A673 (cell line): ENCODE measurements at regions not wholly inside any gene's neighbourhood (a gene's known extent, or its start where the extent isn't known, plus 50 kb on each side); places are given as distances from the start of the nearest gene placed in this dataset.

ENCODE experiments used
- BruUV-seq: library from RNA; stranded (reverse); fragments of 400-500 nt; replicated peaks from 2 replicates; lab custom pipeline; 2021; lab: Mats Ljungman, UMichigan
- CTCF ChIA-PET: fragments of 300-600 bp; sonication (Branson Sonifier 250); formaldehyde crosslinking; loops from one replicate; lab custom pipeline; 2022; ENCODE audit warnings: antibody characterized with exemption; lab: Charles Lee
- POLR2A ChIA-PET: fragments of 300-600 bp; sonication (Branson Sonifier 250); formaldehyde crosslinking; loops from one replicate; lab custom pipeline; 2022; ENCODE audit warnings: antibody characterized with exemption; ENCODE audit not compliant: low non-redundant PET; lab: Charles Lee
- DNase-seq: peaks from one replicate; pipeline ENCODE4 v3.0.0-alpha.2; 2015; ENCODE audit warnings: low spot score
- H3K27ac ChIP-seq: fragments of 200-600 bp; sonication (generic); 2 replicates; pipeline ENCODE4 v1.5.1; 2016; ENCODE audit warnings: mixed run types, low read depth, mild to moderate bottlenecking, mixed read lengths, antibody characterized with exemption, low read length; ENCODE audit not compliant: poor library complexity, severe bottlenecking
- H3K27me3 ChIP-seq: fragments of 200-600 bp; sonication (generic); replicated peaks from 2 replicates; pipeline ENCODE4 v1.6.1; 2017; ENCODE audit warnings: mixed run types, low read depth, mild to moderate bottlenecking, mixed read lengths, antibody characterized with exemption, low read length; ENCODE audit not compliant: insufficient read depth, poor library complexity
- H3K36me3 ChIP-seq: fragments of 200-600 bp; sonication (generic); 2 replicates; pipeline ENCODE4 v1.6.1; 2016; ENCODE audit warnings: mixed run types, mild to moderate bottlenecking, mixed read lengths, antibody characterized with exemption, low read length; ENCODE audit not compliant: insufficient read depth, poor library complexity, severe bottlenecking
- H3K4me1 ChIP-seq: fragments of 200-600 bp; sonication (generic); 2 replicates; pipeline ENCODE4 v1.6.1; 2017; ENCODE audit warnings: mixed run types, mild to moderate bottlenecking, mixed read lengths, antibody characterized with exemption, low read length; ENCODE audit not compliant: insufficient read depth, poor library complexity, severe bottlenecking
- H3K4me3 ChIP-seq: fragments of 200-600 bp; sonication (generic); 2 replicates; pipeline ENCODE4 v1.5.1; 2016; ENCODE audit warnings: low read depth, mixed run types, mild to moderate bottlenecking, mixed read lengths, low read length; ENCODE audit not compliant: poor library complexity, severe bottlenecking
- H3K9me3 ChIP-seq: fragments of 200-600 bp; sonication (generic); 2 replicates; pipeline ENCODE4 v1.6.1; 2016; ENCODE audit warnings: mixed run types, low read depth, mild to moderate bottlenecking, mixed read lengths, antibody characterized with exemption, low read length; ENCODE audit not compliant: poor library complexity, severe bottlenecking
- EZH2 ChIP-seq: fragments of 200-600 bp; sonication (generic); IDR thresholded peaks from 2 replicates; pipeline ENCODE4 v1.6.1; 2017; ENCODE audit warnings: borderline replicate concordance, low read depth, mild to moderate bottlenecking, mixed read lengths, antibody characterized with exemption, low read length; ENCODE audit not compliant: poor library complexity, severe bottlenecking
- intact Hi-C: fragments of 100-400 bp; cut with micrococcal nuclease; formaldehyde crosslinking; loops from one replicate; pipeline ENCODE4 v1.10.0; 2022; ENCODE audit not compliant: unreplicated experiment
- TF ChIP-seq, protein P1 (sequence below): fragments of 300-800, 200-600 bp; sonication (generic); conservative IDR thresholded peaks from 2 replicates; pipeline ENCODE4 v1.5.1; 2017; ENCODE audit warnings: low read depth, mild to moderate bottlenecking, antibody characterized with exemption, low read length, moderate library complexity, mixed read lengths

DNA sequence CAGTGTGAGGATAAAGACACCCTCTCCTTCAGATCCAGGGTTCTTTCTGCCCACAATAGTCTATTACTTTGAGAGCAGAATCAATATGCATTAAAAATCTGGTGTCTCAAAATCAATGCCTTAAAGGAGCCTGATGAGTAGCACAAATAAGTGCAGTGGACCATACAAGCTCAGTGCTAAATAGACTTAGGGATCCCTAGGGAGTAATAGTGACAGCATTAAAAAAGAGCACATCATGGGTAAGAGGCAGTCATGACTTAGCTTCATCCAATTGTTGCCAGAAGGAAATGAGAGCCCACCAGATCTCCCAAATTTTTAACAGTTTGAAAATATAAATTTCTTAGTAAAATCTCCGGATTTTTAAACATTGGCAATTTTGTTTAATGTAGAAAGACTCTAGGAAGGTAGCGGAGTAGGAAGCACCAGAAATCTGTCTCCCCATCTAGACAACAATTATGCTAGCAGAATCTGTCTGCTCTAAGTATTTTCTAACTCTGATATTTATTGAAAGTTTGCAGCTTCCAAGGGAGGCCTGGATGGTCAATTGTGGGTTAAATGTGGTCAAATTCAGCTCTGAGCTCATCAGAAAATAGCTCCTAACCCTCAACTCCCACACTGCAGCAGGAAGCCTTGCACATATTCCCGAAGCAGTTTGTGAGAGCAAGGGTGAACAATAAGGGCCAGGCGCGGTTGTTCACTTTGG, 443.9 kb downstream of the TLE1 start:
- TF ChIP-seq, protein P1, sequence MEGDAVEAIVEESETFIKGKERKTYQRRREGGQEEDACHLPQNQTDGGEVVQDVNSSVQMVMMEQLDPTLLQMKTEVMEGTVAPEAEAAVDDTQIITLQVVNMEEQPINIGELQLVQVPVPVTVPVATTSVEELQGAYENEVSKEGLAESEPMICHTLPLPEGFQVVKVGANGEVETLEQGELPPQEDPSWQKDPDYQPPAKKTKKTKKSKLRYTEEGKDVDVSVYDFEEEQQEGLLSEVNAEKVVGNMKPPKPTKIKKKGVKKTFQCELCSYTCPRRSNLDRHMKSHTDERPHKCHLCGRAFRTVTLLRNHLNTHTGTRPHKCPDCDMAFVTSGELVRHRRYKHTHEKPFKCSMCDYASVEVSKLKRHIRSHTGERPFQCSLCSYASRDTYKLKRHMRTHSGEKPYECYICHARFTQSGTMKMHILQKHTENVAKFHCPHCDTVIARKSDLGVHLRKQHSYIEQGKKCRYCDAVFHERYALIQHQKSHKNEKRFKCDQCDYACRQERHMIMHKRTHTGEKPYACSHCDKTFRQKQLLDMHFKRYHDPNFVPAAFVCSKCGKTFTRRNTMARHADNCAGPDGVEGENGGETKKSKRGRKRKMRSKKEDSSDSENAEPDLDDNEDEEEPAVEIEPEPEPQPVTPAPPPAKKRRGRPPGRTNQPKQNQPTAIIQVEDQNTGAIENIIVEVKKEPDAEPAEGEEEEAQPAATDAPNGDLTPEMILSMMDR, result no peak
- no TSS peak for BruUV-seq
- H3K4me3 ChIP-seq, result no peak overlapping the region
- H3K9me3 ChIP-seq, result no peaks in the 10 kb centered on the region
- H3K36me3 ChIP-seq, result no peaks in the 10 kb centered on the region
- no peaks in the 10 kb centered on the region for H3K27me3 ChIP-seq
- no peak overlapping the region for H3K27ac ChIP-seq
- H3K4me1 ChIP-seq, result no peaks in the 10 kb centered on the region
- POLR2A ChIA-PET, result no interaction called here
- intact Hi-C loops, result no loop called here
- no peak for DNase-seq
- CTCF ChIA-PET, result no interaction called here

DNA sequence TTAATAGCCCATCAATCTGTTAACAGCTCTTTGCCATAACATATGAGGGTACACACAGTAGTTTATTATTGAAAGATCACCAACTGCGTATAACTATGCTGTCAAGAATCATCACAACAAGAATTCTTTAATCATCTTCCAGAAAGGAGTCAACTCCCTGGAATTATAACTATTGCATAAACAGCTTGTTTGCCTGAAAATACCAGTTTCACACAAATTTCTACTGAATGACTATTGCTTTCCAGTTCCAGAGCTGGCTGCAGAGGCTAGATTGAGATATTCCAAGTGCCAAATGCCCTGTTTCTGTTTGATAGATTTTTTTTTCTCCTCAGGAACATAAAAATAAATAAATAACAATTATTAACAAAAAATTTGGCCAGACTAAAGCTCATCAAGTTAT, 444.7 kb downstream of the TLE1 start:
- Histone ChIP-seq H3K4me3 (no peak overlapping the region), H3K4me1 (no peaks in the 10 kb centered on the region), H3K27ac (no peak overlapping the region), H3K27me3 (no peaks in the 10 kb centered on the region), H3K36me3 (no peaks in the 10 kb centered on the region), H3K9me3 (no peaks in the 10 kb centered on the region)
- intact Hi-C loops, result no loop called here
- TF ChIP-seq, protein P1, result no peak
- no peak for TF ChIP-seq EZH2
- BruUV-seq, result no TSS peak
- DNase-seq, result no peak
- ChIA-PET CTCF (no interaction called here), POLR2A (no interaction called here)

DNA sequence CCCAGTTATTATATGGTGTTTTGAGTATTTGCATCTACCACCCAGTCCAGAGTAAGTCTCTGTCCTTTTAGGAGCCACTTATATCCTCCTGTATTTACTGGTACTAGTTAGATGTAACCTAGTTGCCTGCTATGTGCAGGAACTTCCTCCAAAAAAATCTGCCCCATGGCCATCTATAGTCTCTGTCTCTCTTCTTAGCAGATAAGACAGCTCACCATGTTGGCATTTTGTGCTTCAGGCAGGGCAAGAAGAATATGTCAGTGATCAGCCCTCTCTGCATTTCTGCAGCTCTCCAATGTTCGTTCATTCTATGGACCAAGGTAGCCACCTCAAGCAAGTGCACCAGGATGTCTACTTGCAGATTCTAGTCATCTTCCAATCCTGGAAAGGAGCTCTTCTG, 446.5 kb downstream of the TLE1 start:
- H3K9me3 ChIP-seq, result no peaks in the 10 kb centered on the region
- BruUV-seq, result no TSS peak
- H3K36me3 ChIP-seq, result no peaks in the 10 kb centered on the region
- H3K27me3 ChIP-seq, result no peaks in the 10 kb centered on the region
- H3K27ac ChIP-seq, result no peak overlapping the region
- CTCF ChIA-PET, result no interaction called here
- POLR2A ChIA-PET, result no interaction called here
- no peak overlapping the region for H3K4me3 ChIP-seq
- TF ChIP-seq, protein P1, result no peak
- no peak for TF ChIP-seq EZH2
- intact Hi-C loops, result no loop called here
- H3K4me1 ChIP-seq, result no peaks in the 10 kb centered on the region
- DNase-seq, result no peak
